Retinal pigment epithelial cell (primary cell): ENCODE measurements at regions not wholly inside any gene's neighbourhood (a gene's known extent, or its start where the extent isn't known, plus 50 kb on each side); places are given as distances from the start of the nearest gene placed in this dataset.

Source experiments
- DNase-seq: peaks from one replicate; pipeline ENCODE4 v3.0.0-alpha.2; 2010; ENCODE audit warnings: low read depth
- H3K4me3 ChIP-seq: 2 replicates; pipeline ENCODE4 v1.5.1; 2011; ENCODE audit warnings: mild to moderate bottlenecking, low read length, control low read depth, moderate library complexity
- TF ChIP-seq, protein P1 (sequence below): conservative IDR thresholded peaks from 2 replicates; pipeline ENCODE4 v1.5.1; 2011; ENCODE audit warnings: low read depth, low read length, control low read depth, inconsistent platforms

DNA sequence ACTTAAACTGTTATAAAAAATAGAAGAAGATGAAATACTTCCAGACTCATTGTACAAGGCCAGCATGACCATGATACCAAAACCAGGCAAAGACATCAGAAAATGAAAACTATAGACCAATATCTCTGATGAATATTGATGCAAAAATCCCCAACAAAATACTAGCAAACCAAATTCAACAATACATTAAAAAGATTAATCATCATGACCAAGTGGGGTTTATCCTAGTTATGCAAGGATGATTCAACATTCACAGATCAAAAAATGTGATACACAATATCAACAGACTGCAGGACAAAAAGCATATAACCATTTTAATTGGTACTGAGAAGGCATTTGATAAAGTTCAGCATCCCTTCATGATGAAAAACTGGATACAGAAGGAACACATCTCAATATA, 824.5 kb upstream of the RAG2 start:
- no peak for DNase-seq
- no peak overlapping the region for H3K4me3 ChIP-seq
- TF ChIP-seq, protein P1, sequence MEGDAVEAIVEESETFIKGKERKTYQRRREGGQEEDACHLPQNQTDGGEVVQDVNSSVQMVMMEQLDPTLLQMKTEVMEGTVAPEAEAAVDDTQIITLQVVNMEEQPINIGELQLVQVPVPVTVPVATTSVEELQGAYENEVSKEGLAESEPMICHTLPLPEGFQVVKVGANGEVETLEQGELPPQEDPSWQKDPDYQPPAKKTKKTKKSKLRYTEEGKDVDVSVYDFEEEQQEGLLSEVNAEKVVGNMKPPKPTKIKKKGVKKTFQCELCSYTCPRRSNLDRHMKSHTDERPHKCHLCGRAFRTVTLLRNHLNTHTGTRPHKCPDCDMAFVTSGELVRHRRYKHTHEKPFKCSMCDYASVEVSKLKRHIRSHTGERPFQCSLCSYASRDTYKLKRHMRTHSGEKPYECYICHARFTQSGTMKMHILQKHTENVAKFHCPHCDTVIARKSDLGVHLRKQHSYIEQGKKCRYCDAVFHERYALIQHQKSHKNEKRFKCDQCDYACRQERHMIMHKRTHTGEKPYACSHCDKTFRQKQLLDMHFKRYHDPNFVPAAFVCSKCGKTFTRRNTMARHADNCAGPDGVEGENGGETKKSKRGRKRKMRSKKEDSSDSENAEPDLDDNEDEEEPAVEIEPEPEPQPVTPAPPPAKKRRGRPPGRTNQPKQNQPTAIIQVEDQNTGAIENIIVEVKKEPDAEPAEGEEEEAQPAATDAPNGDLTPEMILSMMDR = no peak

DNA sequence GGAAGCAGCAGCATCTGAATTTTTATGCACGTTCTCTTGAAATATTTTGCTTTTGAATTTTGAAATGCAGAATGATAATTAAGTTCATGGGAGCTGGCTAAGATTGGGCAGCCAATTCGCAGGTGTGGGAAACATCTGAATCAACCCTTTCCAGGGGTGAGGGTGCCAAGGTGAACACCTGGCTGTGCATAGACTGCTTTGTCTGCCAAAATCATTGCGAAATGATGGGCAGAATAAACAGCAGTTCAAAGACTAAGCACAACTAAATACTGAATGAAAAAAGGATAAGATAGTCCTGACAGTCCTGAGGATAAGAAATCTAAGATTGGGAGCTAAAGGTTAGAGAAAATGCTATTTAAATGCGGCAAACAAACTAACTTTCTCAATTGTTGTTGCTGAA, 813.3 kb upstream of the RAG2 start:
- no peak overlapping the region for H3K4me3 ChIP-seq
- TF ChIP-seq, protein P1 = no peak
- no peak for DNase-seq

DNA sequence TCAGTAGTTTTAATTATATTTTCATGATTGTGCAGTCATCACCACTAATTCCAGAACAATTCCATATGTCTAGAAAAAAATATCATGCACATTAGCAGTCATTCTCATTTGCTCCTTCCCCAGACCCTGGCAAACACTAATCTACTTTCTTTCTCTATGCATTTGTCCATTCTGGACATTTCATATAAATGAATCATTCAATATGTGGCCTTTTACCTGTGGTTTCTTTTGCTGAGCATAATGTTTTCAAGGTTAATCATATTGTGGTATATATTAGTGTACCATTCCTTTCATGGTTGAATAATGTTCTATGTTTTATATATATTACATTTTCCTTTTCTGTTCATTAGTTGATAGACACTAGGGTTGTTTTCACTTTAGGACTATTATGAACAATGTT, 811.1 kb upstream of the RAG2 start:
- no peak overlapping the region for H3K4me3 ChIP-seq
- DNase-seq = no peak
- TF ChIP-seq, protein P1 = no peak

DNA sequence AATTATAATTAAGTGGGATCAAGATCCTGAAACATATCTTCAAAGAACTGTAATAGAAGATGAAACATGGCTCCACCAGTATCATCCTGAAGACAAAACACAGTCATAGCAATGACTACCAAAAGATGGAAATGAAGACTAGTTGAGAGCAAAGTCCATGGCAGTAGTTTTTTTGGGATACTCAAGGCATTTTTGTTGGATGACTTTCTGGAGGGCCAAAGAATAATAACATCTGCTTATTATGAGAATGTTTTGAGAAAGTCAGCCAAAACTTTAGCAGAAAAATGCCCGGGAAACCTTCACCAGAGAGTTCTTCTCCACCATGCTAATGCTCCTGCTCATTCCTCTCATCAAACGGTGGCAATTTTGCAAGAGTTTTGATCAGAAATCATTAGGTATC, 809.4 kb upstream of the RAG2 start:
- no peak overlapping the region for H3K4me3 ChIP-seq
- no peak for DNase-seq
- TF ChIP-seq, protein P1 = no peak

DNA sequence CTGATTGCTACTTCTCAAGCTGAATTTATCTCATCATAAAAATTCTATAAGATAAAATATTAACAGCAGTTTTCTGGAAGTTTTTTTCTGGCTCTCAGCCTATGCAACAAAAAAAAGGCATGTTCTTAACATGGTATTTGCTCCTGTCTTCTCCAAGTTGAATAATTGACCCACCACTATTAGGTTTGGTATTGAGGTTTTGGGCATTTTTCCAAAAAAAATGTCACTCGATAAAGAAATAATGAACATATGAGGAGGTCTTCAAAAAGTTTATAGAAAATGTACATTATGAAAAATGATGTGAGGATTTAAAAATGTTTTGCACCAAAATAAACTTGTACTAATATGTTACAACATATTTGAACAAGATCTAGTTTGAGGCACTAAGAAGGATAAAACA, 808.6 kb upstream of the RAG2 start:
- TF ChIP-seq, protein P1 = no peak
- DNase-seq = no peak
- no peak overlapping the region for H3K4me3 ChIP-seq

DNA sequence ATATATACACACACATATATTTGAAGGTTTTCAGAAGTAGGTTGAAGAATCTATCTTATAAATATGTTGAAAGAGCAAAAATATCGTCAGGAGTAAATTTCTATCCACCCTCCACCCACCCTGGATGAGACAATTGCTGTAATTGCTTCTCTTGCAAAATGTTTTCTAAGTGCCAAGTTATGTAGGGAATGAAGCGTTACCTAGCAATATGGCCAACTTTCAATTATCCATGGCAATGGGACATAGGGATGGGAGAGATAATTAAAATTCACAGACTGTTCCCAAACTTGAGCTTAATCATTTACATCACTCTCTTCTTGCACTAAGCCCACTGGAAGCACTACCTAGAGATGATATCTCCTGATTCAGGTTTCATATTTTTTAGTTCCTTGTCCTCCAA, 806.2 kb upstream of the RAG2 start:
- no peak overlapping the region for H3K4me3 ChIP-seq
- DNase-seq = no peak
- TF ChIP-seq, protein P1 = no peak

DNA sequence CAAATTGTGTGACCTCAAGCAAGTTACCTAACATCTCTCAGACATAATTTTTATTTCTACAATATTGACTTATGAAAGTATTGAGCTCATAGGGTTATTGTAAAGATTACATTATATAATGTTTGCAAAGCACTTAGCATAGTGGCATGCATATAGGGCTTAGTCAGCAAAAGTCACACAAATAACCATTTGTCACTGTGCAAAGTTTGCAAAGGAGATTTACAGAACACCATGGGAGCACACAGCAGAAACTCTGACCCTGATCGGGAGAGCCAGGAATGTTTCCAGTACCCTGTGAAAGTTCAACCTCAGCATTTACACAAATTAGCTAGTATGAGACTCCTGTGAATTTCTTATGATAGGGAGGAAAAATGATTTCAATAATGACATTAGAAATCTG, 804.6 kb upstream of the RAG2 start:
- no peak overlapping the region for H3K4me3 ChIP-seq
- no peak for DNase-seq
- TF ChIP-seq, protein P1 = no peak
